Muscle of arm (tissue), 1 donor: ENCODE measurements at regions not wholly inside any gene's neighbourhood (a gene's known extent, or its start where the extent isn't known, plus 50 kb on each side); places are given as distances from the start of the nearest gene placed in this dataset.

ENCODE experiments used
- DNase-seq: peaks from one replicate; pipeline ENCODE4 v3.0.0-alpha.2; 2013

GRCh38 chr20:24181151-24181550 is 192.6 kb upstream of the GGTLC1 start:
- no peak for DNase-seq

- DNase-seq: no peak
These were observed 180.7 kb upstream of the GGTLC1 start for GRCh38 chr20:24169256-24169655.

- DNase-seq: no peak
These were observed 177.8 kb upstream of the GGTLC1 start for GRCh38 chr20:24166412-24166811.

GRCh38 chr20:24166123-24166381 is 177.5 kb upstream of the GGTLC1 start:
- DNase-seq: no peak

- DNase-seq: no peak
These were observed 176.9 kb upstream of the GGTLC1 start for GRCh38 chr20:24165301-24166122.

- no peak for DNase-seq
These were observed 175.8 kb upstream of the GGTLC1 start for GRCh38 chr20:24164360-24164759.

- no peak for DNase-seq
These were observed 174.9 kb upstream of the GGTLC1 start for GRCh38 chr20:24163506-24163905.

- peak; percentile 80 for DNase-seq
These were observed 172.1 kb upstream of the GGTLC1 start for GRCh38 chr20:24160563-24161281.

- no peak for DNase-seq
These were observed 169.7 kb upstream of the GGTLC1 start for GRCh38 chr20:24158281-24158680.

- no peak for DNase-seq
These were observed 168.6 kb upstream of the GGTLC1 start for GRCh38 chr20:24157213-24157612.

- no peak for DNase-seq
These were observed 164.8 kb upstream of the GGTLC1 start for GRCh38 chr20:24153101-24154040.

GRCh38 chr20:24151621-24152294 is 163.2 kb upstream of the GGTLC1 start:
- DNase-seq: no peak

- no peak for DNase-seq
These were observed 161.8 kb upstream of the GGTLC1 start for GRCh38 chr20:24150406-24150805.

GRCh38 chr20:24149881-24150307 is 161.3 kb upstream of the GGTLC1 start:
- DNase-seq: no peak

GRCh38 chr20:24149175-24149574 is 160.6 kb upstream of the GGTLC1 start:
- no peak for DNase-seq

- no peak for DNase-seq
These were observed 159.8 kb upstream of the GGTLC1 start for GRCh38 chr20:24148372-24148771.

GRCh38 chr20:24147961-24148360 is 159.4 kb upstream of the GGTLC1 start:
- no peak for DNase-seq

GRCh38 chr20:24147479-24147878 is 158.9 kb upstream of the GGTLC1 start:
- DNase-seq: no peak

- DNase-seq: no peak
These were observed 157.7 kb upstream of the GGTLC1 start for GRCh38 chr20:24146231-24146634.

- no peak for DNase-seq
These were observed 155.8 kb upstream of the GGTLC1 start for GRCh38 chr20:24144371-24144770.

GRCh38 chr20:24141111-24141510 is 152.5 kb upstream of the GGTLC1 start:
- no peak for DNase-seq

GRCh38 chr20:24139846-24140245 is 151.3 kb upstream of the GGTLC1 start:
- no peak for DNase-seq
